ENCODE measurements at regions not wholly inside any gene's neighbourhood (a gene's known extent, or its start where the extent isn't known, plus 50 kb on each side); places are given as distances from the start of the nearest gene placed in this dataset.

- CTCF ChIA-PET: no interaction called here
- H3K4me3 ChIP-seq: no peak overlapping the region
- no TSS peak for BruUV-seq (replicated peaks)
- in situ Hi-C loops (cut with MboI) (no loop called here), intact Hi-C loops (cut with micrococcal nuclease; ENCODE audit: unreplicated experiment) (no loop called here)
- no peaks in the 10 kb centered on the region for H3K36me3 ChIP-seq (ENCODE audit: control insufficient read depth in 2 of 2, insufficient read depth in 2 of 2, low read length in 1 of 2)
- no peak for TF ChIP-seq MEF2B (IDR thresholded peaks at IDR 0.05; ENCODE audit: partially characterized antibody, poor library complexity, severe bottlenecking)
- TF ChIP-seq SREBF2 (IDR thresholded peaks at IDR 0.05; ENCODE audit: low read length): no peak
- TF ChIP-seq CEBPZ (IDR thresholded peaks at IDR 0.05; ENCODE audit: low read depth, low read length): no peak
- TF ChIP-seq SMARCA5 (IDR thresholded peaks at IDR 0.05): no peak
- TF ChIP-seq YY1 (IDR thresholded peaks at IDR 0.05; ENCODE audit: low read depth, low read length): no peak
- TF ChIP-seq HSF1 (IDR thresholded peaks at IDR 0.05; ENCODE audit: low read depth, low read length): no peak
- no peak for TF ChIP-seq GABPA (IDR thresholded peaks at IDR 0.05; ENCODE audit: low read depth)
- no peak for TF ChIP-seq NFXL1 (IDR thresholded peaks at IDR 0.05; ENCODE audit: borderline replicate concordance)
- no peak for TF ChIP-seq ZNF274 (IDR thresholded peaks at IDR 0.05; ENCODE audit: insufficient read depth, insufficient read length)
- TF ChIP-seq STAT1 (conservative IDR thresholded peaks at IDR 0.05): no peak
- TF ChIP-seq ELK1 (IDR thresholded peaks at IDR 0.05; ENCODE audit: low read depth, low read length): no peak
- no peak for TF ChIP-seq ZNF687 (IDR thresholded peaks at IDR 0.05)
- RAD21 ChIA-PET (ENCODE audit: unreplicated experiment): no interaction called here
- POLR2A ChIA-PET: no interaction called here
- H3K27ac ChIP-seq (ENCODE audit: control insufficient read depth, insufficient read depth): no peak overlapping the region
- H3K4me2 ChIP-seq (ENCODE audit: control insufficient read depth, insufficient read depth): no peak overlapping the region
- SMC1A ChIA-PET (ENCODE audit: uncharacterized antibody, unreplicated experiment): no interaction called here
- ATAC-seq (no peak), FAIRE-seq (no peak), DNase-seq (ENCODE audit: low read depth, low spot score) (no peak)
- 11% methylated on average over 7 of the region's 8 CpGs for WGBS (ENCODE audit: insufficient coverage, insufficient replicate concordance, low lambda C conversion rate, missing lambda C conversion rate)
- H3K79me2 ChIP-seq (ENCODE audit: control insufficient read depth, insufficient read depth, low read length): no peaks in the 10 kb centered on the region
- no peaks in the 10 kb centered on the region for H3K27me3 ChIP-seq (replicated peaks in 1 of 2; ENCODE audit: control insufficient read depth in 2 of 2, insufficient read depth in 2 of 2, low read length in 1 of 2)
- no peaks in the 10 kb centered on the region for H3K9me3 ChIP-seq (replicated peaks; ENCODE audit: control insufficient read depth, insufficient read depth, low read length)
- no peaks in the 10 kb centered on the region for H3K4me1 ChIP-seq (ENCODE audit: control insufficient read depth, insufficient read depth, low read length)
- no peak overlapping the region for H2AFZ ChIP-seq (ENCODE audit: control insufficient read depth, low read depth, low read length)
- H3K9ac ChIP-seq (ENCODE audit: control insufficient read depth, insufficient read depth, low read length): no peak overlapping the region
- no peaks in the 10 kb centered on the region for H4K20me1 ChIP-seq (ENCODE audit: control insufficient read depth, insufficient read depth)
Observed at GRCh38 chr9:83185488-83186154, 122.7 kb upstream of the RASEF start.

All from GM12878 (cell line).